PC-3 (cell line): ENCODE measurements at regions not wholly inside any gene's neighbourhood (a gene's known extent, or its start where the extent isn't known, plus 50 kb on each side); places are given as distances from the start of the nearest gene placed in this dataset.

Experiments used
- ATAC-seq: fragments of 200-7000 bp; cut with Tn5 transposase; 2 replicates; pipeline ENCODE4 v1.9.1; 2020; ENCODE audit warnings: mild to moderate bottlenecking, moderate library complexity
- BruUV-seq: library from RNA; stranded (reverse); fragments of 400-500 nt; replicated peaks from 2 replicates; lab custom pipeline; 2021; lab: Mats Ljungman, UMichigan
- CTCF ChIA-PET: fragments of 300-600 bp; sonication (Branson Sonifier 250); formaldehyde crosslinking; loops from one replicate; lab custom pipeline; 2022; ENCODE audit warnings: antibody characterized with exemption; lab: Charles Lee
- POLR2A ChIA-PET: fragments of 300-600 bp; sonication (Branson Sonifier 250); formaldehyde crosslinking; loops from one replicate; lab custom pipeline; 2022; ENCODE audit warnings: antibody characterized with exemption; ENCODE audit not compliant: unreplicated experiment; lab: Charles Lee
- DNase-seq: peaks from one replicate; pipeline ENCODE4 v3.0.0-alpha.2; 2015
- H2AFZ ChIP-seq: fragments of 300-600 bp; sonication (generic); 2 replicates; pipeline ENCODE4 v1.6.0; 2016; ENCODE audit warnings: antibody characterized with exemption, low read length
- H3F3A ChIP-seq: fragments of 300-600 bp; sonication (generic); one replicate; pipeline ENCODE4 v1.6.0; 2017; ENCODE audit warnings: antibody characterized with exemption, low read length, control low read depth, mild to moderate bottlenecking; ENCODE audit not compliant: unreplicated experiment
- H3K27ac ChIP-seq: fragments of 300-600 bp; sonication (generic); 2 replicates; pipeline ENCODE4 v1.5.1; 2016; ENCODE audit warnings: mild to moderate bottlenecking, low read length
- H3K27me3 ChIP-seq: fragments of 300-600 bp; sonication (generic); 2 replicates; pipeline ENCODE4 v1.6.1; 2016; ENCODE audit warnings: low read length, mixed read lengths
- H3K36me3 ChIP-seq: fragments of 300-600 bp; sonication (generic); 2 replicates; pipeline ENCODE4 v1.6.1; 2016; ENCODE audit warnings: low read depth, mixed run types, low read length, mixed read lengths
- H3K4me1 ChIP-seq: fragments of 300-600 bp; sonication (generic); 2 replicates; pipeline ENCODE4 v1.5.1; 2016; ENCODE audit warnings: low read length; ENCODE audit not compliant: insufficient read depth
- H3K4me2 ChIP-seq: fragments of 300-600 bp; sonication (generic); 2 replicates; pipeline ENCODE4 v1.6.0; 2016; ENCODE audit warnings: low read length
- H3K4me3 ChIP-seq: fragments of 300-600 bp; sonication (generic); 2 replicates; pipeline ENCODE4 v1.5.1; 2016; ENCODE audit warnings: mild to moderate bottlenecking, low read length, mixed read lengths
- H3K79me2 ChIP-seq: fragments of 300-600 bp; sonication (generic); 2 replicates; pipeline ENCODE4 v1.6.1; 2017; ENCODE audit warnings: low read length, mixed read lengths
- H3K9ac ChIP-seq: fragments of 300-600 bp; sonication (generic); 2 replicates; pipeline ENCODE4 v1.6.0; 2016; ENCODE audit warnings: mild to moderate bottlenecking, low read length
- H3K9me2 ChIP-seq: fragments of 300-600 bp; sonication (generic); replicated peaks from 2 replicates; pipeline ENCODE4 v1.6.1; 2016; ENCODE audit warnings: mixed run types, low read length, mixed read lengths
- H3K9me3 ChIP-seq: fragments of 300-600 bp; sonication (generic); 2 replicates; pipeline ENCODE4 v1.6.1; 2016; ENCODE audit warnings: low read length, mixed read lengths
- H4K20me1 ChIP-seq: fragments of 300-600 bp; sonication (generic); 2 replicates; pipeline ENCODE4 v1.6.1; 2016; ENCODE audit warnings: low read length, mixed read lengths
- EZH2 ChIP-seq: fragments of 300-600 bp; sonication (generic); IDR thresholded peaks from one replicate; pipeline ENCODE4 v1.6.1; 2017; ENCODE audit warnings: antibody characterized with exemption, mild to moderate bottlenecking, low read length; ENCODE audit not compliant: unreplicated experiment
- EZH2phosphoT487 ChIP-seq: fragments of 300-600 bp; sonication (generic); IDR thresholded peaks from 2 replicates; pipeline ENCODE4 v1.6.1; 2018; ENCODE audit warnings: mild to moderate bottlenecking, antibody characterized with exemption, low read length, borderline replicate concordance
- intact Hi-C: fragments of 100-400 bp; cut with micrococcal nuclease; formaldehyde crosslinking; loops from 2 replicates; pipeline ENCODE4 v1.9.0; 2023
- TF ChIP-seq, protein P1 (sequence below): fragments of 300-600 bp; sonication (generic); conservative IDR thresholded peaks from 2 replicates; pipeline ENCODE4 v1.5.1; 2017; ENCODE audit warnings: antibody characterized with exemption, low read depth, mild to moderate bottlenecking, low read length

DNA sequence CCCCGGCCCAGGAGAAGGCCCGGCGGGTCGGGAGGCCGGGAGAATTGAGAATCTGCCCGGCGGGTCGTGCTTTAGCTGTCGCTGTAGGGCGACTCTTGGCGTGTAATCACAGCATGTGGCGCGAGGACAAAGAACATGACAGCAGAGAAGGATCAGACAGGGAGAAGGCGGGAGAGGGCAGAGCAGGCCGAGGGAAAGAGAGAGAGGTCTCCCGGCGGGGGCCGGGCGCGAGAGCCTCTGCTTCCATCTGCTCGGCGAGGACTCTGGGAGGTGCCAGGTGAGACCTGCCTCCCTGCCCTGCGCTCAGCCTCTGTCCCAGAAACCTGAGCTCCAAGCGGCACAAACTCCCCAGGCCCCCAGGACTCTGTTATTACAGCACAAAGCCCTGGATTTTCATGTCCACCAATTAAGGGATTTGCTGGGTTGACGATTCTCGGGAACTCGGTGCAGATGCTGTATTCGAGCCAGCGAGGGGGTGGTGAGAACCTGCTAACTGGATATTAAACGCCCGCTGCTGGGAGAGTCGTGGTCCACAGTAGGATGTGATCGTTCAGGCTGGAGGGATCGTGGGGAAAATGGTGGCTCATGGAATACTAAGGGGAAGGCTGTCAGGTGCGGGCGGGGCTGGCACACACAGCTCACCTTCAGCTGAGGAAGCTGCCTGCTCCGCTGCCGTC lies 172.0 kb upstream of the CIBAR2 start:
- Histone ChIP-seq H3K9me2 (no peaks in the 10 kb centered on the region), H4K20me1 (no peaks in the 10 kb centered on the region), H3K36me3 (no peaks in the 10 kb centered on the region), H3K9me3 (no peaks in the 10 kb centered on the region), H3K4me1 (no peaks in the 10 kb centered on the region), H3K27me3 (no peaks in the 10 kb centered on the region), H3F3A (no peaks in the 10 kb centered on the region), H3K9ac (no peak overlapping the region), H3K79me2 (no peaks in the 10 kb centered on the region), H3K27ac (no peak overlapping the region), H3K4me2 (no peak overlapping the region), H3K4me3 (no peak overlapping the region), H2AFZ (no peak overlapping the region)
- BruUV-seq, result no TSS peak
- intact Hi-C loops, result no loop called here
- POLR2A ChIA-PET, result no interaction called here
- no peak for ATAC-seq
- TF ChIP-seq EZH2phosphoT487 (no peak), EZH2 (no peak)
- TF ChIP-seq, protein P1, sequence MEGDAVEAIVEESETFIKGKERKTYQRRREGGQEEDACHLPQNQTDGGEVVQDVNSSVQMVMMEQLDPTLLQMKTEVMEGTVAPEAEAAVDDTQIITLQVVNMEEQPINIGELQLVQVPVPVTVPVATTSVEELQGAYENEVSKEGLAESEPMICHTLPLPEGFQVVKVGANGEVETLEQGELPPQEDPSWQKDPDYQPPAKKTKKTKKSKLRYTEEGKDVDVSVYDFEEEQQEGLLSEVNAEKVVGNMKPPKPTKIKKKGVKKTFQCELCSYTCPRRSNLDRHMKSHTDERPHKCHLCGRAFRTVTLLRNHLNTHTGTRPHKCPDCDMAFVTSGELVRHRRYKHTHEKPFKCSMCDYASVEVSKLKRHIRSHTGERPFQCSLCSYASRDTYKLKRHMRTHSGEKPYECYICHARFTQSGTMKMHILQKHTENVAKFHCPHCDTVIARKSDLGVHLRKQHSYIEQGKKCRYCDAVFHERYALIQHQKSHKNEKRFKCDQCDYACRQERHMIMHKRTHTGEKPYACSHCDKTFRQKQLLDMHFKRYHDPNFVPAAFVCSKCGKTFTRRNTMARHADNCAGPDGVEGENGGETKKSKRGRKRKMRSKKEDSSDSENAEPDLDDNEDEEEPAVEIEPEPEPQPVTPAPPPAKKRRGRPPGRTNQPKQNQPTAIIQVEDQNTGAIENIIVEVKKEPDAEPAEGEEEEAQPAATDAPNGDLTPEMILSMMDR, result no peak
- no peak for DNase-seq
- CTCF ChIA-PET, result no interaction called here

DNA sequence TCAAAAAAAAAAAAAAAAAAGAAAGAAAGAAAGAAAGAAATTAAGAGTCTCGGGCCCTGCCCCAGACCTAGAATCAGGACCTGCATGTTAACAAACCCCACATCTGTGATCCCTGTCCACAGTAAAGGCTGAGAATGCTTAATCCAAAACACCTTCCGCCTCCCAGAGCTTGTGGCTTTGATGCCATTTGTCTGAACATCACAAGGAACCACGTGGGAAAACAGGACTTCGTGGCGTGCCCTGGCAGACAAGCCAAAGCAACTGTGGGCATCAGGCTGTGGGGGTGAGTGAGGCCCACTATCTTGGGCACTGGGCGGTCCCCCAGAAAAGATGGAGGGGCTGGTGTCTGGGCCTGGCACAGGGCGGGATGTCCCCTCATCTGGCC lies 173.4 kb upstream of the CIBAR2 start:
- TF ChIP-seq EZH2phosphoT487 (no peak), EZH2 (no peak)
- TF ChIP-seq, protein P1, result no peak
- H3K36me3 ChIP-seq, result no peaks in the 10 kb centered on the region
- ATAC-seq, result no peak
- ChIA-PET CTCF (no interaction called here), POLR2A (no interaction called here)
- H3K4me3 ChIP-seq, result no peak overlapping the region
- no peak overlapping the region for H3K9ac ChIP-seq
- no peaks in the 10 kb centered on the region for H3K9me3 ChIP-seq
- no peak overlapping the region for H3K4me2 ChIP-seq
- intact Hi-C loops, result no loop called here
- H3K9me2 ChIP-seq, result no peaks in the 10 kb centered on the region
- no peaks in the 10 kb centered on the region for H3K79me2 ChIP-seq
- no peaks in the 10 kb centered on the region for H4K20me1 ChIP-seq
- no peaks in the 10 kb centered on the region for H3K4me1 ChIP-seq
- no peaks in the 10 kb centered on the region for H3K27me3 ChIP-seq
- H3K27ac ChIP-seq, result no peak overlapping the region
- no TSS peak for BruUV-seq
- no peak overlapping the region for H2AFZ ChIP-seq
- no peak for DNase-seq
- H3F3A ChIP-seq, result no peaks in the 10 kb centered on the region

GRCh38 chr16:85286066-85286831 lies 174.0 kb upstream of the CIBAR2 start:
- ATAC-seq (no peak), DNase-seq (no peak)
- Histone ChIP-seq H3K36me3 (no peaks in the 10 kb centered on the region), H3K4me3 (no peak overlapping the region), H4K20me1 (no peaks in the 10 kb centered on the region), H3K27ac (no peak overlapping the region), H3K27me3 (no peaks in the 10 kb centered on the region), H3F3A (no peaks in the 10 kb centered on the region), H3K4me2 (no peak overlapping the region), H3K9ac (no peak overlapping the region), H2AFZ (no peak overlapping the region), H3K9me3 (no peaks in the 10 kb centered on the region), H3K79me2 (no peaks in the 10 kb centered on the region), H3K9me2 (no peaks in the 10 kb centered on the region), H3K4me1 (no peaks in the 10 kb centered on the region)
- no TSS peak for BruUV-seq
- POLR2A ChIA-PET, result no interaction called here
- TF ChIP-seq EZH2, result no peak
- TF ChIP-seq, protein P1, result no peak
- no peak for TF ChIP-seq EZH2phosphoT487
- intact Hi-C loops, result no loop called here
- CTCF ChIA-PET, result no interaction called here
